ENCODE measurements at regions not wholly inside any gene's neighbourhood (a gene's known extent, or its start where the extent isn't known, plus 50 kb on each side); places are given as distances from the start of the nearest gene placed in this dataset.

DNA sequence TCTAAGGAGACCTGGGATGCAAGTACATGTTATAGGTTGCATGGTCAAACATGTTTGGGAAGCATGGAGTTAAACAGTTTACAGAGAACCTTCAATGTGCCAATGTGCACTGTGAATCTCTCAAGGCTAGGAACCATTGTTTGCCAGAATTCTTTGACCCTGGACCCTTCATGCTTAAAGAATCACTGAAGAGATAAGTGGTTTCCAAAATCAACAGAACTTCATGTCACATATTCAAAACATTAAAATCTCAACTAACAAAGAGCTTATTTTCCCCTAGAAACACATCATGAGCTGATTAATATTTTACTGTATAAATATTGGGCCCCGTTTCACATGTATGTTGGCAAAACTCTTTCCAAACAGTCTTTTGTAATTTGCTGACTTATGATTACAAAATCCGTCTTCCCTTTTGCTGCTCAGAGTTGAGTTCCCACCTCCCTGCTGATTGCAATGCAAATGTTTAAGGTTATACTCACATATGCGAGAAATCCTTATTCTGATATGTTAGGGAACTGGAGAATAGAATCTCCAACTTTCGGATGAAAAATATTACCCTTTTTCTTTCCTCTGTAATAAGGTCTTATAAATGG lies 380.2 kb downstream of the DIPK2A start:
- 46 to 49% methylated on average over 4 of the region's 4 CpGs for WGBS, 2 donors
- H3K4me3 ChIP-seq = no peak overlapping the region
- H3K36me3 ChIP-seq = no peaks in the 10 kb centered on the region
- TF ChIP-seq POLR2A (IDR thresholded peaks at IDR 0.05) (no peak), EP300 (IDR thresholded peaks at IDR 0.05) (no peak)
- TF ChIP-seq, protein P1, sequence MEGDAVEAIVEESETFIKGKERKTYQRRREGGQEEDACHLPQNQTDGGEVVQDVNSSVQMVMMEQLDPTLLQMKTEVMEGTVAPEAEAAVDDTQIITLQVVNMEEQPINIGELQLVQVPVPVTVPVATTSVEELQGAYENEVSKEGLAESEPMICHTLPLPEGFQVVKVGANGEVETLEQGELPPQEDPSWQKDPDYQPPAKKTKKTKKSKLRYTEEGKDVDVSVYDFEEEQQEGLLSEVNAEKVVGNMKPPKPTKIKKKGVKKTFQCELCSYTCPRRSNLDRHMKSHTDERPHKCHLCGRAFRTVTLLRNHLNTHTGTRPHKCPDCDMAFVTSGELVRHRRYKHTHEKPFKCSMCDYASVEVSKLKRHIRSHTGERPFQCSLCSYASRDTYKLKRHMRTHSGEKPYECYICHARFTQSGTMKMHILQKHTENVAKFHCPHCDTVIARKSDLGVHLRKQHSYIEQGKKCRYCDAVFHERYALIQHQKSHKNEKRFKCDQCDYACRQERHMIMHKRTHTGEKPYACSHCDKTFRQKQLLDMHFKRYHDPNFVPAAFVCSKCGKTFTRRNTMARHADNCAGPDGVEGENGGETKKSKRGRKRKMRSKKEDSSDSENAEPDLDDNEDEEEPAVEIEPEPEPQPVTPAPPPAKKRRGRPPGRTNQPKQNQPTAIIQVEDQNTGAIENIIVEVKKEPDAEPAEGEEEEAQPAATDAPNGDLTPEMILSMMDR (IDR thresholded peaks at IDR 0.05) = no peak
- no peak overlapping the region for H3K27ac ChIP-seq
- no peaks in the 10 kb centered on the region for H3K27me3 ChIP-seq
- no peaks in the 10 kb centered on the region for H3K4me1 ChIP-seq
- DNase-seq (ENCODE audit: low spot score in 2 of 2) = no peak
- H3K9me3 ChIP-seq = no peaks in the 10 kb centered on the region

DNA sequence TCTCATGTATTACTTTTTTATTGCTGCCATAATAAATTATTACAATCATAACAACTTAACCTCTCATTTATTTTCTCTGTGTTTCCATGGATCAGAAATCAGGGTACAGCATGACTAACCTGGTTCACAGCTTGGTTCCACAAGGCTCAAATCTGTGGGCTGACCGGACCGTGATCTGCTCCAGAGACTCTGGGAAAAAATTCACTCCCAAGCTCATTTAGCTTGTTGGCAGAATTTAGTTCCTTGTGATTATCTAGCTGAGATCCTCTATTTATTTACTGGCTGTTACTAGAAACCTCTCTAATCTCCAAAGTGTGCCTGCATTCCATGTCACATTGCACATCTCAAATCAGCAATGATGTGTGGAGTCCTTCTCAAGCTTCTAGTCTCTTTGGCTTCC lies 386.6 kb downstream of the DIPK2A start:
- no peak overlapping the region for H3K27ac ChIP-seq
- TF ChIP-seq EP300 (IDR thresholded peaks at IDR 0.05) (no peak), POLR2A (IDR thresholded peaks at IDR 0.05) (no peak)
- TF ChIP-seq, protein P1 (IDR thresholded peaks at IDR 0.05) = no peak
- 36 to 39% methylated on average over 2 of the region's 2 CpGs for WGBS, 2 donors
- H3K4me1 ChIP-seq = no peaks in the 10 kb centered on the region
- H3K27me3 ChIP-seq = no peaks in the 10 kb centered on the region
- no peaks in the 10 kb centered on the region for H3K36me3 ChIP-seq
- no peak for DNase-seq (ENCODE audit: low spot score in 2 of 2)
- H3K9me3 ChIP-seq = no peaks in the 10 kb centered on the region
- H3K4me3 ChIP-seq = no peak overlapping the region

DNA sequence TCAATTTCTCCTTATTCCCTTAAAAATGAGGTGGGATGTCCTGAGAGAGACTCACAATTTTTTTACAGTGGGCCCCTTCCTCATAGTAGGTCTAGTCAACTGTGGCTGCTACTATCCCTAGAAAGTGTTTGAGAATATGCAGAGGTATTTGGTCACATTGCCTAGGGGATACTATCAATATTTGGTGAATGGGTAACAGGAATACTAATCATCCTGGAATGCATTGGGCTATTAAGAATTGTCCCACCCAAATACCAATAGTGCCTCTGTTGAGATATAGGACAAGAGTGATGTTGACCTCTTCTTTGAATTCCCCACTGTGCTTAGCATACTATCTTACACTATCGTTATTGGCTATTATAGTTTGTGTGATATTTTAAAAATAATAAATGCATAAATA lies 389.4 kb downstream of the DIPK2A start:
- Histone ChIP-seq H3K36me3 (no peaks in the 10 kb centered on the region), H3K4me1 (no peaks in the 10 kb centered on the region), H3K27me3 (no peaks in the 10 kb centered on the region), H3K27ac (no peak overlapping the region), H3K9me3 (no peaks in the 10 kb centered on the region), H3K4me3 (no peak overlapping the region)
- WGBS, 2 donors = 63 to 82% methylated on average over 1 of the region's 1 CpG
- no peak for TF ChIP-seq EP300 (IDR thresholded peaks at IDR 0.05)
- no peak for TF ChIP-seq POLR2A (IDR thresholded peaks at IDR 0.05)
- TF ChIP-seq, protein P1 (IDR thresholded peaks at IDR 0.05) = no peak
- DNase-seq (ENCODE audit: low spot score in 2 of 2) = no peak

DNA sequence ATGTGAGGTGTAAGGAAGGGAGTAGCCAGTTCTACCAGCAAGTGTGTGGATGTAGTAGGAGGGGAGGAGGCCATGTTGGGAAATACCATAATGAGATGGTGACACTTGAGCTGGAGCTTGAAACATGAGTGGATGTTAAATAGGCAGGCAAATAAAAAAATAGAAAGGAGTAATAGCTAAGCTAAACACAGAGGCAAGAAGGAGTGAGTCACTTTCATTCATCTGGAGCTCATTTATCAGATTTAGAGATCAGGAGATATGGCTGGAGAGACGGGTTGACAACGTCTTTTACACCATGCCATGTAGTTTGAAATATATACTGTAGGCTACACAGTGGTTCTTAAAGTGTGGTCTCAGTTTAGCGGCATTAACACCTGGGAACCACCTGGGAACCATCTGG lies 390.5 kb downstream of the DIPK2A start:
- peaks cover 0 to 5% (median 0%) of the 10 kb centered on the region in 4 donors for H3K9me3 ChIP-seq
- no peak for DNase-seq (ENCODE audit: low spot score in 2 of 2)
- no peak overlapping the region for H3K4me3 ChIP-seq
- H3K36me3 ChIP-seq = no peaks in the 10 kb centered on the region
- no peaks in the 10 kb centered on the region for H3K27me3 ChIP-seq
- H3K4me1 ChIP-seq = no peaks in the 10 kb centered on the region
- H3K27ac ChIP-seq = no peak overlapping the region
- WGBS, 2 donors = 81 to 82% methylated on average over 3 of the region's 3 CpGs
- TF ChIP-seq, protein P1 (IDR thresholded peaks at IDR 0.05) = no peak
- TF ChIP-seq POLR2A (IDR thresholded peaks at IDR 0.05) (no peak), EP300 (IDR thresholded peaks at IDR 0.05) (no peak)

DNA sequence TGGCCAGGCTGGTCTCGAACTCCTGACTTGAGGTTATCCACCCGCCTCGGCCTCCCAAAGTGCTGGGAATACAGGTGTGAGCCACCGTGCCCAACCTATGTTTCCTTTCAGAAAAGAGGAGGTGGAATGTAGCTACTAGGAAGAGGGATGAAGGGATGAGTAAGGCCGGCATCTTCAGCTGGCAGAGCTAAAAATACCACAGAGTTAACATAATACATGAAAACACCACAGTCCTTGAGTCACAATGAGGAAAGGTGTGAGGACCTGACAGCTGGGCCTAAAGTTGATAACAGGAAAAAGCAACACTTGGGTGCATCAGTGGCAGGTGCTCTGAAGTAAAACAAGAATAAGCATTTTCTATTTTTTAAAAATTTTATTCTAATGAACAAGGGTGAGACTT lies 392.2 kb downstream of the DIPK2A start:
- Histone ChIP-seq H3K4me1 (no peaks in the 10 kb centered on the region), H3K4me3 (no peak overlapping the region), H3K27ac (no peak overlapping the region), H3K27me3 (no peaks in the 10 kb centered on the region), H3K36me3 (no peaks in the 10 kb centered on the region), H3K9me3 (peaks cover 0 to 21% (median 0%) of the 10 kb centered on the region in 4 donors)
- 92 to 94% methylated on average over 5 of the region's 5 CpGs for WGBS, 2 donors
- no peak for DNase-seq (ENCODE audit: low spot score in 2 of 2)
- no peak for TF ChIP-seq EP300 (IDR thresholded peaks at IDR 0.05)
- TF ChIP-seq POLR2A (IDR thresholded peaks at IDR 0.05) = no peak
- TF ChIP-seq, protein P1 (IDR thresholded peaks at IDR 0.05) = no peak

All from tibial nerve (tissue), 4 donors.